GM12878 (cell line): ENCODE measurements at regions not wholly inside any gene's neighbourhood (a gene's known extent, or its start where the extent isn't known, plus 50 kb on each side); places are given as distances from the start of the nearest gene placed in this dataset.

ENCODE experiments used
- ATAC-seq: fragments of 200-7000 bp; cut with Tn5 transposase; 3 replicates; pipeline ENCODE4 v1.9.1; 2020; ENCODE audit warnings: mild to moderate bottlenecking, moderate library complexity
- BruUV-seq: library from RNA; stranded (reverse); fragments of 400-500 nt; replicated peaks from 2 replicates; lab custom pipeline; 2021; lab: Mats Ljungman, UMichigan
- CTCF ChIA-PET: fragments of 300-600 bp; sonication (Branson Sonifier 250); formaldehyde crosslinking; extraction: SDS; loops from one replicate; lab custom pipeline; 2021; ENCODE audit warnings: inconsistent platforms; lab: Yijun Ruan, JAX
- POLR2A ChIA-PET: fragments of 350-600 bp; formaldehyde crosslinking; extraction: SDS; loops from one replicate; lab custom pipeline; 2021; ENCODE audit warnings: inconsistent platforms; lab: Charles Lee
- RAD21 ChIA-PET: fragments of 300-600 bp; sonication (Branson Sonifier 250); formaldehyde crosslinking; loops from one replicate; lab custom pipeline; 2023; ENCODE audit warnings: antibody characterized with exemption; ENCODE audit not compliant: unreplicated experiment; lab: Charles Lee
- SMC1A ChIA-PET: fragments of 300-600 bp; sonication (Branson Sonifier 250); formaldehyde crosslinking; loops from one replicate; lab custom pipeline; 2023; ENCODE audit not compliant: unreplicated experiment, uncharacterized antibody; lab: Charles Lee
- DNase-seq: peaks from one replicate; pipeline ENCODE4 v3.0.0-alpha.2; 2011; ENCODE audit warnings: low read depth, low spot score
- FAIRE-seq: peaks from 3 replicates; lab custom pipeline; 2011; peaks lifted over from hg19 to GRCh38; lab: Jason Lieb, UNC
- H2AFZ ChIP-seq: 2 replicates; pipeline ENCODE4 v1.6.0; 2011; ENCODE audit warnings: low read depth, low read length, control low read depth; ENCODE audit not compliant: control insufficient read depth
- H3K27ac ChIP-seq: 2 replicates; pipeline ENCODE4 v1.5.1; 2011; ENCODE audit warnings: control low read depth; ENCODE audit not compliant: control insufficient read depth, insufficient read depth
- H3K27me3 ChIP-seq, 2 experiments: replicated peaks in 1 of 2; 2 replicates each; pipeline versions ENCODE4 v1.6.0 to v1.6.1; 2011; ENCODE audit warnings: low read length in 1 of 2; ENCODE audit not compliant: control insufficient read depth in 2 of 2, insufficient read depth in 2 of 2
- H3K36me3 ChIP-seq, 2 experiments: 2 replicates each; pipeline ENCODE4 v1.5.1; 2011; ENCODE audit warnings: low read length in 1 of 2; ENCODE audit not compliant: control insufficient read depth in 2 of 2, insufficient read depth in 2 of 2
- H3K4me1 ChIP-seq: 2 replicates; pipeline ENCODE4 v1.6.1; 2011; ENCODE audit warnings: mild to moderate bottlenecking, low read length, moderate library complexity, mixed read lengths; ENCODE audit not compliant: control insufficient read depth, insufficient read depth
- H3K4me2 ChIP-seq: 2 replicates; pipeline ENCODE4 v1.6.0; 2011; ENCODE audit warnings: control low read depth; ENCODE audit not compliant: control insufficient read depth, insufficient read depth
- H3K4me3 ChIP-seq: fragments of 200-600 bp; sonication (generic); 2 replicates; pipeline ENCODE4 v1.5.1; 2016
- H3K79me2 ChIP-seq: 2 replicates; pipeline ENCODE4 v1.6.0; 2011; ENCODE audit warnings: low read length; ENCODE audit not compliant: control insufficient read depth, insufficient read depth
- H3K9ac ChIP-seq: 2 replicates; pipeline ENCODE4 v1.8.0; 2011; ENCODE audit warnings: low read length, control low read depth, mixed read lengths; ENCODE audit not compliant: control insufficient read depth, insufficient read depth
- H3K9me3 ChIP-seq: replicated peaks from 3 replicates; pipeline ENCODE4 v1.5.1; 2011; ENCODE audit warnings: mild to moderate bottlenecking, low read length; ENCODE audit not compliant: control insufficient read depth, insufficient read depth
- H4K20me1 ChIP-seq: 2 replicates; pipeline ENCODE4 v1.6.0; 2011; ENCODE audit not compliant: control insufficient read depth, insufficient read depth
- JUND ChIP-seq: IDR thresholded peaks from 2 replicates; pipeline ENCODE4 v1.6.1; 2012; ENCODE audit warnings: low read depth, mild to moderate bottlenecking, low read length, improper control_type of control experiment, moderate library complexity
- LARP7 ChIP-seq: fragments of 450-650 bp; IDR thresholded peaks from 2 replicates; pipeline ENCODE4 v1.6.1; 2017; ENCODE audit warnings: mild to moderate bottlenecking
- MXI1 ChIP-seq: fragments of 150-350 bp; IDR thresholded peaks from 2 replicates; pipeline ENCODE4 v1.6.1; 2011; ENCODE audit warnings: low read depth, mild to moderate bottlenecking, inconsistent platforms, low read length, improper control_type of control experiment
- MYB ChIP-seq: fragments of 150-350 bp; IDR thresholded peaks from 2 replicates; pipeline ENCODE4 v1.6.1; 2014; ENCODE audit warnings: mild to moderate bottlenecking, low read depth, low read length, borderline replicate concordance
- SMAD1 ChIP-seq: fragments of 450-650 bp; IDR thresholded peaks from 2 replicates; pipeline ENCODE4 v1.6.1; 2018; ENCODE audit warnings: mild to moderate bottlenecking, low read depth; ENCODE audit not compliant: partially characterized antibody
- WGBS: methylation state at CpG from one replicate; pipeline ENCODE4 v1.1.6; 2016; ENCODE audit warnings: low lambda C conversion rate; ENCODE audit not compliant: insufficient replicate concordance, insufficient coverage; ENCODE audit errors: missing lambda C conversion rate; 5-methylcytosine and 5-hydroxymethylcytosine counted together
- in situ Hi-C: fragments of 300-500 bp; cut with MboI; formaldehyde crosslinking; loops from 9 replicates; pipeline ENCODE4 v1.14.3; 2018; ENCODE audit warnings: mixed read lengths
- intact Hi-C: fragments of 100-400 bp; cut with micrococcal nuclease; formaldehyde crosslinking; loops from one replicate; pipeline ENCODE4 v1.14.2; 2022; ENCODE audit not compliant: unreplicated experiment
- TF ChIP-seq, protein P1 (sequence below): fragments of 450-650 bp; IDR thresholded peaks from 2 replicates; pipeline ENCODE4 v1.6.1; 2017; ENCODE audit warnings: mild to moderate bottlenecking
- TF ChIP-seq, protein P2 (sequence below): fragments of 450-650 bp; IDR thresholded peaks from 2 replicates; pipeline ENCODE4 v1.6.1; 2014; ENCODE audit warnings: mild to moderate bottlenecking

DNA sequence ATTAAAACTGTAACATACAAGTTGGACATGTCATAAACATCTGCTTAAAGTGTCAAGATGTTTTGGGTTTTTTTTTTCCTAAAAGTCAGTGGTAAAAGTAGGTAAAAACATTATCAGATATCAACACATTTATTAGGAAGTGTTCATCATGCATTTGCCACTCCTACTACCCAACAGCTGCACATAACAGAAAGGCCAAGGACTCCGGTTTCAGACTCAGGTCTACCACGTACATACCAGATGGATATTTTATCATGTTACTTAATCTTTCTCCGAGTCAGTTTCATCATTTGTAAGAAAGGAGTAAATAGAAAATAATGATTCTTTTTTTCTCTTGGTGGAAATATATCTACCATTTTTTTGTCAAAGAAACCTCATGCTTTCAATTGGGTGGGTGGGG is 192.3 kb downstream of the UBE2E3 start:
- ATAC-seq: no peak
- Histone ChIP-seq H3K9me3 (peaks cover 5% of the 10 kb centered on the region; the same call in 2 of the 3 replicates), H3K4me3 (no peak overlapping the region), H3K4me1 (peaks cover 9% of the 10 kb centered on the region), H3K36me3 (no peaks in the 10 kb centered on the region), H3K79me2 (no peaks in the 10 kb centered on the region), H3K4me2 (no peak overlapping the region), H3K9ac (no peak overlapping the region), H2AFZ (no peak overlapping the region), H3K27ac (no peak overlapping the region), H4K20me1 (no peaks in the 10 kb centered on the region), H3K27me3 (no peaks in the 10 kb centered on the region)
- no TSS peak for BruUV-seq
- RAD21 ChIA-PET: no interaction called here
- in situ Hi-C loops: no loop called here
- TF ChIP-seq SMAD1 (no peak), MXI1 (no peak), JUND (no peak), MYB (no peak), LARP7 (no peak)
- TF ChIP-seq, protein P1, sequence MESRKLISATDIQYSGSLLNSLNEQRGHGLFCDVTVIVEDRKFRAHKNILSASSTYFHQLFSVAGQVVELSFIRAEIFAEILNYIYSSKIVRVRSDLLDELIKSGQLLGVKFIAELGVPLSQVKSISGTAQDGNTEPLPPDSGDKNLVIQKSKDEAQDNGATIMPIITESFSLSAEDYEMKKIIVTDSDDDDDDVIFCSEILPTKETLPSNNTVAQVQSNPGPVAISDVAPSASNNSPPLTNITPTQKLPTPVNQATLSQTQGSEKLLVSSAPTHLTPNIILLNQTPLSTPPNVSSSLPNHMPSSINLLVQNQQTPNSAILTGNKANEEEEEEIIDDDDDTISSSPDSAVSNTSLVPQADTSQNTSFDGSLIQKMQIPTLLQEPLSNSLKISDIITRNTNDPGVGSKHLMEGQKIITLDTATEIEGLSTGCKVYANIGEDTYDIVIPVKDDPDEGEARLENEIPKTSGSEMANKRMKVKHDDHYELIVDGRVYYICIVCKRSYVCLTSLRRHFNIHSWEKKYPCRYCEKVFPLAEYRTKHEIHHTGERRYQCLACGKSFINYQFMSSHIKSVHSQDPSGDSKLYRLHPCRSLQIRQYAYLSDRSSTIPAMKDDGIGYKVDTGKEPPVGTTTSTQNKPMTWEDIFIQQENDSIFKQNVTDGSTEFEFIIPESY: no peak
- TF ChIP-seq, protein P2, sequence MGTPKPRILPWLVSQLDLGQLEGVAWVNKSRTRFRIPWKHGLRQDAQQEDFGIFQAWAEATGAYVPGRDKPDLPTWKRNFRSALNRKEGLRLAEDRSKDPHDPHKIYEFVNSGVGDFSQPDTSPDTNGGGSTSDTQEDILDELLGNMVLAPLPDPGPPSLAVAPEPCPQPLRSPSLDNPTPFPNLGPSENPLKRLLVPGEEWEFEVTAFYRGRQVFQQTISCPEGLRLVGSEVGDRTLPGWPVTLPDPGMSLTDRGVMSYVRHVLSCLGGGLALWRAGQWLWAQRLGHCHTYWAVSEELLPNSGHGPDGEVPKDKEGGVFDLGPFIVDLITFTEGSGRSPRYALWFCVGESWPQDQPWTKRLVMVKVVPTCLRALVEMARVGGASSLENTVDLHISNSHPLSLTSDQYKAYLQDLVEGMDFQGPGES: no peak
- FAIRE-seq: no peak
- POLR2A ChIA-PET: no interaction called here
- 100% methylated on average over 3 of the region's 3 CpGs for WGBS
- SMC1A ChIA-PET: no interaction called here
- intact Hi-C loops: loop anchor here (5.0 kb wide), 1 partner anchor 285 kb away; the partner anchor contains the start of gene ITGA4
- no peak for DNase-seq
- CTCF ChIA-PET: no interaction called here
